ENCODE measurements at regions not wholly inside any gene's neighbourhood (a gene's known extent, or its start where the extent isn't known, plus 50 kb on each side); places are given as distances from the start of the nearest gene placed in this dataset.

DNA sequence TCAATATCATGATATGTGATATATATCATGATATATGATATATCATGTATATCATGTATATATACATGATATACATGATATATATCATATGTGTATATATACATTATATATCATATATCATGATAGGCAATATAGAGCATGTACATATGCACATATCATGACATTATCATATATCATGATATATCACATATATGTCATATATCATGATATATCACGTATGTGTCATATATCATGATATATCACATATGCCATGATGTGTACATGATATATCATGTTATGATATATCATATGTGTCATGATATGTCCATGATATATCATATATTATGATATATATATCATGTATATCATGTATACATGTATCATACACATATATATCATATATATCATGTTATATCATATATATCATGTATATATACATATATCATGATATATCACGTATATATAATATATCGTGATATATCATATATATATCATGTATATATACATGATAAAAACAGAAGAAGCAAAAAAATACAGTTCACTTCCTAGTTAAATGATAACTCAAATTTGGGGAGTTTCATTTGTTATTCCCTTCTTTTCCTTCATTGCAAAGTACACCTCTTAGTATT, 670.1 kb upstream of the EPHA5 start:
- TF ChIP-seq, protein P1, sequence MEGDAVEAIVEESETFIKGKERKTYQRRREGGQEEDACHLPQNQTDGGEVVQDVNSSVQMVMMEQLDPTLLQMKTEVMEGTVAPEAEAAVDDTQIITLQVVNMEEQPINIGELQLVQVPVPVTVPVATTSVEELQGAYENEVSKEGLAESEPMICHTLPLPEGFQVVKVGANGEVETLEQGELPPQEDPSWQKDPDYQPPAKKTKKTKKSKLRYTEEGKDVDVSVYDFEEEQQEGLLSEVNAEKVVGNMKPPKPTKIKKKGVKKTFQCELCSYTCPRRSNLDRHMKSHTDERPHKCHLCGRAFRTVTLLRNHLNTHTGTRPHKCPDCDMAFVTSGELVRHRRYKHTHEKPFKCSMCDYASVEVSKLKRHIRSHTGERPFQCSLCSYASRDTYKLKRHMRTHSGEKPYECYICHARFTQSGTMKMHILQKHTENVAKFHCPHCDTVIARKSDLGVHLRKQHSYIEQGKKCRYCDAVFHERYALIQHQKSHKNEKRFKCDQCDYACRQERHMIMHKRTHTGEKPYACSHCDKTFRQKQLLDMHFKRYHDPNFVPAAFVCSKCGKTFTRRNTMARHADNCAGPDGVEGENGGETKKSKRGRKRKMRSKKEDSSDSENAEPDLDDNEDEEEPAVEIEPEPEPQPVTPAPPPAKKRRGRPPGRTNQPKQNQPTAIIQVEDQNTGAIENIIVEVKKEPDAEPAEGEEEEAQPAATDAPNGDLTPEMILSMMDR (conservative IDR thresholded peaks at IDR 0.05) = no peak

DNA sequence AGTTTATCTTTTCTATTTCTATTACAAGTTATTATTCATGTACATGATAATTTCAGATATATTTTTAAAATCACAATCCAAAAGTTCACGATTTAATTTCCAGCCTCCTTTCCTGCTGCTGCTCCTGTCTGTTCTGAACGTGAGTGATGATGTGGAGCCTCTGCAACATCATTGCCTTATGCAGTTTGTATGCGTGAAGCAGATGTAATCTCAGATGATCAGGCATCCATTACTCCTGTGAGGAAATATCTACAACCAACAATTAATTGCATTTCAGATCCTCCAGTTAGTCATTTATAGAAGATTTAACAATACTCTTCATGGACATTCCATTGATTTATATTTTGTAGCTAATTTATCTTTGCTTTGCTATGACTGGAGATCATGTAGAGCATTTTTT, 668.7 kb upstream of the EPHA5 start:
- H3K27ac ChIP-seq = no peak overlapping the region
- TF ChIP-seq, protein P1 (conservative IDR thresholded peaks at IDR 0.05) = no peak

More for the DNA sequence above, 670.1 kb upstream of the EPHA5 start:
- H3K27ac ChIP-seq = no peak overlapping the region

DNA sequence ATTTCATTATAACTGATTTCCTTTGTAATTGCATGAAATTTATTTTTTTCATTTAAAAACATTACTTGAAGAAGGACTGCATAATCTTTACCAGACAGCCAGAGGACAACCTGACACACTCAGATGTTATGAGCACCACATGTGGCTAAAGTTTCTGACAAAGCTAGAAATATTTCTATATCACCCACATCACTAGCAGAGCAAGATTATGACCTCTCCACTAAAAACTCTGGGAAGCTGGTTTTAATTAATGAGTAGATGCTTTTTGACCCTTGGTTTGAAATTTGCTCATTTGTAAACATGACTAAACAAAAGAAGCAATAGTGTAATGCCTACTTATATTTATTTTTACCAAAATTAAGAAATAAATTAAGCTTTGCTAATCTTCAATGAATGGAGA, 661.5 kb upstream of the EPHA5 start:
- H3K27ac ChIP-seq = no peak overlapping the region
- TF ChIP-seq, protein P1 (conservative IDR thresholded peaks at IDR 0.05) = no peak

DNA sequence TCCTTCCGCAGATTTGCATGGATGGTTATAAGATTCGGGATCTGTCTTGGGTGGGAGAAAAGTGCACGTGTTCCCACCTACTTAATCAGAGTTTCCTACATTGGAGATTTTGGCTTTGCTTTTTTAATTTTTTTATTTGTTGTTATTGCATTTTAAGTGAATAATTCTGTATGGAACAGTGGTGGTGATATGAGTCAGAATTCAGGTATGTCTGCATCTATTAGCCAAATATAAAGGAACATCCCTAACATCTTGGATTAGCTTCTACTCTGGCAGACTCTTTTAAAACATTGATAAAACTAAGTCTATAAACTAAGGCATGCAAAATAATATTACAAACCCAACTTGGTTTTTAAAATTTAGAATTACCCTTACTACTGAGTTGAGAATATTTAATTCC, 659.8 kb upstream of the EPHA5 start:
- no peak overlapping the region for H3K27ac ChIP-seq
- TF ChIP-seq, protein P1 (conservative IDR thresholded peaks at IDR 0.05) = no peak

DNA sequence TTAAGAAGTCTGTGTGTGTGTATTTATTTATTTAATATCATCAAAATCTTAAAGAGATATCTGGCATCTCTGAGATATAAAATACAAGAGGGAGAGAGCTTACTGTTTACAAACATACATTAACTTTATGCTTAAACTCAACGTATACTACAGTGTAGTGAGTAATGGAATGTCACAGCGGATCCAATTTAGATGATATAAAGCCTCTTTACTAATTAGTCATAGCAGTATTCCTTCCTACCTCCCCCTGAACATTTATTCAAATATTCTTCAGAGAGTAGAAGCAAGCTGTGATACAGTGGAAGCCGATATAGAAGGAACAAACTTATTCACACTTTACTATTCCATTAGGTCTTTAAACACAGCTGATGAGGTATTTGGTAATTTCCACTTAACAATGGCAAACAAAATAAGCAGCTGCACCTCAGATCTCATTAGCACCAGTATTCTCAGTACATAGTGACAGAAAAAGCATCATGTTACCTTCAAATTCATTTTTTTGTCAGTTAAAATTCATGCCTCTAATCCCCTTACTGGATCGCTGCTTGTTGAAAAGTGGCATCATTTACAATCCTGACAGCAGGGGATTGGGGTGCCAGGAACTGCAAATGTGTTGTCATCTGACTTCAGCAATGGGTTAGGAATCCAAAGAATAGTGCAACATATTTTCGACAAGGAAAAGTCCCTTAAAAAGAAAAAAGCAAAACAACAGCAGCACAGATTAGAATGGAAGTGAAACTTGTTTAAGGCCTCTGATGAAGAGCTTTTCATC, 658.7 kb upstream of the EPHA5 start:
- TF ChIP-seq, protein P1 (conservative IDR thresholded peaks at IDR 0.05) = no peak
- no peak overlapping the region for H3K27ac ChIP-seq

DNA sequence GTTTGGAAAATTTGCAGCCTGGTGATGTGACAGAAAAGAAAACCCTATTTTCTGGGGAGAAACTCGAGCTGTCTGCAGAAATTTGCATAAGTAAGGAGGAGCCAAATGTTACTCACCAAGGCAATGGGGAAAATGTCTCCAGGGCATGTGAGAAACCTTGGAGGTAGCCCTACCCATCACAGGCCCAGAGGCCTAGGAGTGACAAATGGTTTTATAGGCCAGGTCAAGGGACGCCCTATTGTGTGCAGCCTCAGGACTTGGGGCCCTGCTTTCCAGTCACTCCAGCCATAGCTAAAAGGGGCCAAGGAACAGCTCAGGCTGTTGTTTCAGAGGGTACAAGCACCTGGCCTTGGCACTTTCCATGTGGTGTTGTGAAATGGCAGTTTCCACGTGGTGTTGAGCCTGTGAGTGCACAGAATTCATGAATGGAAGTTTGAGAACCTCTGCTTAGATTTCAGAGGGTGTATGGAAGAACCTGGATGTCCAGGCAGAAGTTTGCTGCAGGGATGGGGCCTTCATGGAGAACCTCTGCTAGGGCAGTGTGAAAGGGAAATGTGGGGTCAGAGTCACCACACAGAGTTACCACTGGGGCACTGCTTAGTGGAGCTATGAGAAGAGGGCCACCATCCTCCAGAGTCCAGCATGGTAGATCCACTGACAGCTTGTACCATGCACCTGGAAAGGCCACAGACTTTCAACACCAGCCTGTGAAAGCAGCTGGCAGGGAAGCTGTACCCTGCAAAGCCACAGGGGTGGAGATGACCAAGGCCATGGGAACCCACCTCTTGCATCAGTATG, 637.6 kb upstream of the EPHA5 start:
- no peak overlapping the region for H3K27ac ChIP-seq
- TF ChIP-seq, protein P1 (conservative IDR thresholded peaks at IDR 0.05) = no peak

DNA sequence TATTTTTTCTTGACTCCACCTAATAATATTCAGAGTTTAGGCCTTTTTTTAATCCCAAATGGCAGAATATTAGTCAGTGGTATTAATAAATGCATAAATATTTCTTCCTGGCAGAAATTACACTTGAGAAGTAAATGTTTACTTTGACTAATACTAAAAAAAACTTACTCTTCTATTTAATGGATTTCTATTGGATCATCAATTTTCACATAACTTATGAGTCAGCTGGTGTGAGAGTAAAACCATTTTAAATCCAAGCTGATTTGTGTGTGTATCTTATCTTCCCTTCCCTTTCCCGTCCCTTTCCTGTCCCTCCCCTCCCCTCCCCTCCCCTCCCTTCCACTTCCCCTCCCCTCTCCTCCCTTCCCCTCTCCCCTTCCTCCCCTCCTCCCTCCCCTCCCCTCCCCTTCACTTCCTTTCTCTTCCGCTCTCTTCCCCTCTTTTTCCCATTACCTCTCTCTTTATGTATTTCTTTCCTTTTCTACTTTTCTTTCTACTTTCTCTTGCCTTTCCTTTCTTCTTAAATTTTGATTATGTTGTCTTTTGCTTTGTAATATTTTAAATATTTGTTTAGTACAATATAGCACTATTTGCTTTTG, 630.1 kb upstream of the EPHA5 start:
- TF ChIP-seq, protein P1 (conservative IDR thresholded peaks at IDR 0.05) = no peak
- no peak overlapping the region for H3K27ac ChIP-seq
